ENCODE measurements at regions not wholly inside any gene's neighbourhood (a gene's known extent, or its start where the extent isn't known, plus 50 kb on each side); places are given as distances from the start of the nearest gene placed in this dataset.
A peak's percentile ranks its signal among the peaks of the same experiment; 100 is the strongest.

GRCh38 chr19:30178721-30179402 is 193.3 kb upstream of the ZNF536 start:
- in situ Hi-C loops (cut with MboI; ENCODE audit: low pct_unique_long_range_greater_than_20kb, low sequenced_read_pairs) = no loop called here
- no peak for DNase-seq

- DNase-seq = no peak
- in situ Hi-C loops (cut with MboI; ENCODE audit: low pct_unique_long_range_greater_than_20kb, low sequenced_read_pairs) = no loop called here
Observed at GRCh38 chr19:30180691-30181090, 191.5 kb upstream of the ZNF536 start.

GRCh38 chr19:30183807-30184490 is 188.2 kb upstream of the ZNF536 start:
- no peak for DNase-seq
- in situ Hi-C loops (cut with MboI; ENCODE audit: low pct_unique_long_range_greater_than_20kb, low sequenced_read_pairs) = no loop called here

- in situ Hi-C loops (cut with MboI; ENCODE audit: low pct_unique_long_range_greater_than_20kb, low sequenced_read_pairs) = no loop called here
- DNase-seq = no peak
Observed at GRCh38 chr19:30202060-30202600, 170.1 kb upstream of the ZNF536 start.

- in situ Hi-C loops (cut with MboI; ENCODE audit: low pct_unique_long_range_greater_than_20kb, low sequenced_read_pairs) = no loop called here
- DNase-seq = no peak
Observed at GRCh38 chr19:30204721-30205120, 167.5 kb upstream of the ZNF536 start.

- in situ Hi-C loops (cut with MboI; ENCODE audit: low pct_unique_long_range_greater_than_20kb, low sequenced_read_pairs) = no loop called here
- DNase-seq = no peak
Observed at GRCh38 chr19:30206187-30206586, 166.0 kb upstream of the ZNF536 start.

GRCh38 chr19:30207357-30207756 is 164.8 kb upstream of the ZNF536 start:
- in situ Hi-C loops (cut with MboI; ENCODE audit: low pct_unique_long_range_greater_than_20kb, low sequenced_read_pairs) = no loop called here

GRCh38 chr19:30208436-30209060 is 163.6 kb upstream of the ZNF536 start:
- in situ Hi-C loops (cut with MboI; ENCODE audit: low pct_unique_long_range_greater_than_20kb, low sequenced_read_pairs) = no loop called here
- DNase-seq = no peak

More at GRCh38 chr19:30207357-30207756, 164.8 kb upstream of the ZNF536 start:
- DNase-seq = no peak

- DNase-seq = no peak
- in situ Hi-C loops (cut with MboI; ENCODE audit: low pct_unique_long_range_greater_than_20kb, low sequenced_read_pairs) = no loop called here
Observed at GRCh38 chr19:30209617-30210600, 162.3 kb upstream of the ZNF536 start.

GRCh38 chr19:30212574-30212973 is 159.6 kb upstream of the ZNF536 start:
- DNase-seq = no peak
- in situ Hi-C loops (cut with MboI; ENCODE audit: low pct_unique_long_range_greater_than_20kb, low sequenced_read_pairs) = no loop called here

- peak; percentile 41 for DNase-seq
- in situ Hi-C loops (cut with MboI; ENCODE audit: low pct_unique_long_range_greater_than_20kb, low sequenced_read_pairs) = no loop called here
Observed at GRCh38 chr19:30214651-30215051, 157.5 kb upstream of the ZNF536 start.

GRCh38 chr19:30215248-30215647 is 156.9 kb upstream of the ZNF536 start:
- in situ Hi-C loops (cut with MboI; ENCODE audit: low pct_unique_long_range_greater_than_20kb, low sequenced_read_pairs) = no loop called here
- no peak for DNase-seq

GRCh38 chr19:30216453-30216852 is 155.7 kb upstream of the ZNF536 start:
- DNase-seq = no peak
- in situ Hi-C loops (cut with MboI; ENCODE audit: low pct_unique_long_range_greater_than_20kb, low sequenced_read_pairs) = no loop called here

- in situ Hi-C loops (cut with MboI; ENCODE audit: low pct_unique_long_range_greater_than_20kb, low sequenced_read_pairs) = no loop called here
- no peak for DNase-seq
Observed at GRCh38 chr19:30217461-30217860, 154.7 kb upstream of the ZNF536 start.

- no peak for DNase-seq
- in situ Hi-C loops (cut with MboI; ENCODE audit: low pct_unique_long_range_greater_than_20kb, low sequenced_read_pairs) = no loop called here
Observed at GRCh38 chr19:30219702-30220101, 152.5 kb upstream of the ZNF536 start.

GRCh38 chr19:30221176-30221575 is 151.0 kb upstream of the ZNF536 start:
- in situ Hi-C loops (cut with MboI; ENCODE audit: low pct_unique_long_range_greater_than_20kb, low sequenced_read_pairs) = no loop called here

GRCh38 chr19:30222428-30222873 is 149.7 kb upstream of the ZNF536 start:
- in situ Hi-C loops (cut with MboI; ENCODE audit: low pct_unique_long_range_greater_than_20kb, low sequenced_read_pairs) = no loop called here
- no peak for DNase-seq

More at GRCh38 chr19:30221176-30221575, 151.0 kb upstream of the ZNF536 start:
- no peak for DNase-seq

GRCh38 chr19:30222992-30223865 is 149.0 kb upstream of the ZNF536 start:
- in situ Hi-C loops (cut with MboI; ENCODE audit: low pct_unique_long_range_greater_than_20kb, low sequenced_read_pairs) = no loop called here
- DNase-seq = no peak

Measured in KBM-7 (cell line).